GM19328 (cell line): ENCODE measurements at regions not wholly inside any gene's neighbourhood (a gene's known extent, or its start where the extent isn't known, plus 50 kb on each side); places are given as distances from the start of the nearest gene placed in this dataset.

Experiments used
- ATAC-seq: cut with Tn5 transposase; IDR thresholded peaks from one replicate; pipeline ENCODE4 v1.9.1; 2021; ENCODE audit warnings: mild to moderate bottlenecking, moderate library complexity; ENCODE audit not compliant: unreplicated experiment

DNA sequence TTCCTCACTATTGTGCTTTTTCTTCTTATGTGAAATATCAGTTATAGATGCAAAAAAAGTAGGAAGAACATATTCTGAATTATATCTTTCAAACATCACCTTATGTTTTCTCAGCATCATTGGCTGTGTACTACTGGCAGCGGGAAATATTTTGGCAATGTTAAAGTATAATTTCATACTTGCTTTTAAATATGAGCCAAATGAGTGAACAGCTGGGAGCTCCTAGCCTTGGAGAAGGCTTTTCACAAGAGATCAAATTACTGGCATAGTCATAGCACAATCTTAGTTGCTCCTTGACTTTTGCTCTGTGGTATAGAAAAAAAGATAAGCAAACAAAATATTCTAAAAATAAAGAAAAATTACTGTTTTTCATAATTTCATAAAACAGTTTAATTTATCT lies 1575.8 kb upstream of the PABPC4L start:
- no peak for ATAC-seq

DNA sequence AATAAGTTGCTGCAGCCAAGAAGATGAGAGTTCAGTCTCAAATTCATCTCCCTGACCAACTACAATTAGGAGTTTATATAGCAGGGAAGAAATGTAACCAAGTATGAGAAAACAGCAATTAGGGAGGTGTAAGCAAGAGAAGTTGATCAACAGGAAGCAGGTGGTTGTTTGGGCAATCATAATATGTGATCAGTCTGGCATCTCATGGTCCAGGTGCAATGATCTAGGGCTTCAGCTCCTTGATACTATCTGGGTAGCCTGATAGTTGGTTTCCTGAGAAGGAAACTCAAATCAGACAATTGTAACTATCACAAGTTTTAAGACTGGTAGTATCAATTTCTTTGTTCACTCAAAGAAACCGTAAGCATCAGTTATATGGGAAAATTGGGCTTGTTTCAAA lies 1574.3 kb upstream of the PABPC4L start:
- no peak for ATAC-seq

DNA sequence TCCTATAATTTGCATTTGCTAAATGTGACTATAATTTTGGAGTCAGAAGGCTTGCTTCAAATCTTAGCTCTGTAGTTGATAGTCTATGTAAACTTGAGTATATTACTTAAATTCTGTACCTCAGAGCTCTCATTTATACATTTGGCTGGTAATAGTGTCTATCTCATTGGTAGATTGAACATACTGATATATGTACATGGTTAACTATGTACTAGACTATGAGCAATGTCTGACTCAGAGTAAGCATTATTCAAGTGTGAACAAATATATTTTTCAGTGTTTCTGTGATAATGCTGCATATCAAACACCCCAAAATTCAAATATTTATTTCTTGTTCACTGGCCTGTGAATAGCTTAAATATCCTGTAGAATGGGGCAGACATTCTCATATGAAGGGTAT lies 1568.9 kb upstream of the PABPC4L start:
- no peak for ATAC-seq

DNA sequence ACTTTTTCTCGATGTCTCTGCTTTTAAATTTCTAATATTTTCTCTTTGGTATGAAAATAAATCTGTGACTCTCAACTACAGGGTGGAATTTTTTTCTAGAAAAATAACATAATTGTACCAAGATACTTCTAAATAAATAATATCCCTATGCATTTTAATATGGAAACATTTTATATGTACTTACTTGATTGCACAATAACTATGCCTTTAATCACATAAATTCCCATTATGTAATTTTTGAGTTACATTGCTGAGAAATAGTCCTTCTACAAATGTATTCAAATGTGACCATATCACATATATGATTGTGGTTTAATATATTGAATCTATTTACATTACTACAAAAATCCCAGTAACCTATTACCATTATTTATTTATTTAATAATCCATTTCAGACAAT lies 1543.3 kb upstream of the PABPC4L start:
- no peak for ATAC-seq

DNA sequence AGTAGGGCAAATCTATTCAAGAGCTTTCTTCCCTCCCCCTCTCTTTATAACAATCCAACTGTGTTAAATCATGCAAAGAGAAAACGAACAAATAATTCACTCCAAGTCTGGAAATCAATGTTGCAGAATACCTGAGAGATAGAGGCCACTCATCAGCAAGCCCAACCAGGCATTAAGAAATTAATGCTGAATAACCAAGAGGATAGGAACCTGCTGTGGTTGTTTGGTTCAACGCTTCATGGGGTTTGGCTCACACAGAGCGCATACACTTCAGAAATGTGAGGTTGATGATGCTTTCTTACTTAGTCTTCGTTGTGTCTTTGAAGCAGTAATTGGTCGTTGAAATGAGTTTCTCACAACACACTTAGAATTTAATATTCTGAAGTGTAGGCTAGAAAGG lies 1540.0 kb upstream of the PABPC4L start:
- no peak for ATAC-seq

DNA sequence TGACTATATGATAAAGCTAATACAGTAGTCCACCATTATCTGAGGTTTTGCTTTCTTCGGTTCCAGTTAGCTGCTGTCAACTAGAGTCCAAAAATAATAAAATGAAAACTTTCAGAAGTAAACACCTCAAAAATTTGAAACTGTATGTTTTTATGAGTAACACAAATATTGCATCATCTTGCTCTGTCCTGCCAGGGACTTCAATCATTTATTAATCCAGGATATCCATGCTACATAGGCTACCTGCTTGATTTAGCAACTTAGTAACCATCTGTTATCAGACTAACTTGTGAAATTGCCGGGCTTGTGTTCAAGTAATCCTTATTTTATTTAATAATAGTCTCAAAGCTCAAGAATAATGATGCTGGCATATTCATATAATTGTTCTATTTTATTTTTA lies 1537.8 kb upstream of the PABPC4L start:
- ATAC-seq, result no peak

DNA sequence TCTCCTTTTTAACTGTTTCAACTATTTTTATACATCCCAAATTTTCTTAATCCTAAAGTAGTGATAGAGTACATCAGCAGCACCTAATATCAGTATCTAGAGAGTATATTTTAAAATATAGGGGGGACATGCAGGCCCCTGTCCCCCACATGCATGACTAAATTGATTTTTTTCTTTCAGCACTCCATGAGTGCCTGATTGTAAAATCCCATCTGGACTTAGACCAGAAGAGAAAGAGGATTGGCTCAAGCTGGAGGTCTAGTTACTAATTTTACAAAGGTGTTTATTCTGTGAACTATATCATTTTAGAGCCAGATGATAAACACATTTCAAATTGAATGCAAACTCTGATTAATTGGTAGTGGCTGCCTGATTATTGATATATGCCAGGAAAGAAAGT lies 1533.9 kb upstream of the PABPC4L start:
- ATAC-seq, result no peak

DNA sequence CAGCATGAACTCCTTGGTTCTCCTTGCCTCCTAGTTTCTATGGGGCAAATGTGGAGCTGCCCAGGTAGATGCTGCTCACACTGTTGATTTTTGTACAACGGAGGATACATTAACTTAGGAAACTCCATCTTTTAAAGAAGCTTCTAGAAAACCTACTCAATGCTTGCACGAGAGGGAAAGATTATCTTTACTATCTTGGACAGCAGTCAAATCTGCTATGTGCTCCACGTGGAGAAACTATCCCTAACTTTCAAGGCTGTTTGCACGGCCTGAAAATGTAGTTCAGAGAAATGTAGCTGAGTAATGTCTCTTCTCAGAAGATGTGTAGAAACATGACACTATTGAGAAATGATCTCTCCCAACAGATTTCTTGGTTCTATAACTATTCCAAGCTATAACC lies 1530.9 kb upstream of the PABPC4L start:
- no peak for ATAC-seq

DNA sequence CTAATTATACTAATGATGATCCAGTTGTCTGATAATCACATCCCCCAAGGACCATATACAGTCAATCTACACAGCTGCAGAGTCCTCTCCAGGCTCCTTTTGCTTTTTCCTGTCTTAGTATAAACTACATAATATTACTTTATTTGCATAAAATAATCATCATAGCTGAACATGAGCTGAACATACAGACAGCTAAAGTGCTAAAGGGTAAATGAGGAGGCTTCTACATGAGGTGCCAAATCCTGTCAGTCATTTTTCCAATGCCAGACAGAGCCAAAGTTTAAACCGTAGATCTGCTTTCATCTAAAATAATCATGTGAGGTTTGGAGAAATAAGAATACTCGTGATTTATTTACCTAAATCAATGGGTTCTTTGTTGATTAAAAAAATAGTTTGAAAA lies 1530.1 kb upstream of the PABPC4L start:
- no peak for ATAC-seq

DNA sequence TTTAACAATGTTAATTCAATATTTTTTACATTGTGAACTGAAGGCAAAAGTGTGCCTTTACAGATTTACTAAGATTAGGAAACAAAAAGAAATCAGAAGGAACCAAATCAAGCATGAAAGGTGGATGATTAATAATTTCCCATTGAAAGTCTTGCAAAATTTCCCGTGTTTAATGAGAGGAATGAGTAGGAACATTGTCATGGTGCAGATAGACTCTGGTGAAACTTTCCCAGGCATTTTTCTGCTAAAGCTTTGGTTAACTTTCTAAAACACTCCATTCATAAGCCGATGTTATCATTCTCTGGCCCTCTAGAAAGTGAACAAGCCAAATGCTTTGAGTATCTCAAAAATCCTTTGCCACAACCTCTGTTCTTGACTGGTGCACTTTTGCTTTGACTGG lies 1522.8 kb upstream of the PABPC4L start:
- no peak for ATAC-seq

DNA sequence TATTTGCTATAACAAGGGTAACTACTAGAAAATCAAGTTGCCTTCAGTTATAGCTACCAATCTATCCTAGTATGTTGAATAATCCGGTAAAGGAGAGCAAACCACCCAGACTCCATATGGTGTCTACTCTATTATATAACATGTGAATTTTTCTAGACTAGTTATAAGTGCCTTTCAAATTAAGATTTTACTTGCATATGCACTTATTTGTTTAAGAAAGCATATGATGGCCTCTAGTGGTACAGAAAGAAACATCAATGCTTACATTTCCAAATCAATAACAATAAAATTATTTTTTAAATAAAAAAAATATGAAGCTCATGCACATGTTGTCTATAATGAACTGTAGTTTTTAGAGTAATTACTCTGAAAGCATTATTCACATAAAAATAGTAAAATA lies 1516.4 kb upstream of the PABPC4L start:
- ATAC-seq, result no peak

DNA sequence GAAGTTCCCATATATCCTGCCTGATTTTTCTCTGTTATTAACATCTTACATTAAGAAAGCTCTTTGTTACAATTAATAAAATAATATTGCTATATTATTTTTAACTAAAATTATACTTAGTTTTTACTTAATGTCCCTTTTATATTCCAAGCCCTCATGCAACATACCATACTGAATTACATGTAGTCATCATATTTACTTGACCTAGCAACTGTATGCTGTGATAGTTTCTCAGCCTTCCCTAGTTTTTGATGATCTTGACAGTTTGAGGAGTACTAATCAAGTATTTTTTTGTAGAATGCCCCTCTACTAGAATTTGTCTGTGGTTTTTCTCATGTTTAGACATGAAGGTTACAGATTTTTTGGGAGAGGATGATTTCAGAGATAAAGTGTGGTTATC lies 1503.8 kb upstream of the PABPC4L start:
- no peak for ATAC-seq

DNA sequence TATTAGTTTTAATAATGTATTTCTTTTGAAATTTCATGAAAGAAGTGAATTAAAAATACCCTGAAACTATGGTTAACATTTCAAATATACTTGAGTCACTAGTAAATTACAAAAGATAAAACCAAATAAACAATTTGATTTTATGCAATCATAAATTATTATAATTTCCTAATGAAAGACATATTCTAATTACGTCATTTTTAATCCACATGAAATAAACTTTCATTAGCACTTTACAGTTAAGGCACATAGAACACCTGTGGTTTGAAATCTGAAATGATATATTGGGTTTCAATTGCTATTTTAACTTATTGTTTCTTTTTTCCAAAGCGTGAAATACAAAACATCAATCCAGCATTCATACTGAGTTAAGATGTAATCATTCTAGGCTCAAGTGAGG lies 1492.5 kb upstream of the PABPC4L start:
- ATAC-seq, result no peak

DNA sequence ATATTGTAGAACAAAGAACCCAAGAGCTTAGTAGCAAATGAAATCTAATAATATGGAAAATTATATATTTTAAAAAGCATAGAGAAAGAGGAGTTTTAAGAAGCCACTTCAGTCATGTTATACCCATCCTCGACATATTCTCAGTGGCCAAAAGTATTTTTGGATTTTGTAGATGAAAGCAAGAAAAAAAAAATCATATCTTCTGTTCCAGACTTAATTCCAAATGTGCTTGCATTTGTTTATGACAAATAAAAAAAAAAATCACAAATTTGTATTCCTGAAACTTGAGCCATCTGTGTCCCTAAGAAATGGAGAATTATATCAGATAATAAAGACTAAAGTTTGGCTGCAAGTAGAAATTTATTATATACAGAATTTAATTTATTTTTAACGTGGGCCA lies 1482.4 kb upstream of the PABPC4L start:
- no peak for ATAC-seq

DNA sequence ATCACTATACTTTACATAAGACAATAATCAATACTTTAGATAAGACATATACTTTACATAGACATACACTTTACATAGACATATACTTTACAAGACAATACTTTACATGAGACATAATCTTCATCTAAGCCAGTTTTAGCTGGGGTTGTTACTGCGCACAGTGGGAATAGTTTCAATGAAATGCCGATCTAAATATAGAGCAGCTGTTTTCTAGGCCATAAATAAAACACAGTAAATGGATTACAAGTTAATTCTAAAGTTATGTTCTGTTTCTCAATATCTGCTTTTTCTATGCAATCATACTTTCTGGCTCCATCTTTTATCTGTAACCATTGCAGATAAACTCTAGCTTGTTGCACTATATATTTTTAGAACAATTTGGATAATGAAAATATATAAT lies 1470.6 kb upstream of the PABPC4L start:
- ATAC-seq, result no peak

DNA sequence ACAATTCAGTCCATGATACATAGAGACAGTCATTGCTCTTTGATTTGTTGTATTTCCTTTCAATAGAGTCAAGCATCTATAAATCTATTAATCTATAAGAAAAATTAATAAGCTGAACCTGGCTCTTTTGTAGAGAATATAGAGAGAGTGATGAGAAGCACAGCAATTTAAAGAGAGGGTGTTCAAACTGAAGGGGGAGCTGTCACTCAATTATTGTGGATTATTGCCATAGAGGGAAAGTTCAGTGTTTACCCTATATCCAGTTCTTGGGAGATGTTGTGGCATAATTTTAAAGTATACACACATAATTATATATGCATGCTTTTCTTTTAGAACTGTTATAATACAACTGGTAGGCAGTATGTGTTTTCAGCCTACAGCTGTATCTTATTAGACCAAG lies 1469.0 kb upstream of the PABPC4L start:
- ATAC-seq, result no peak
